Suppressor macrophage treated with lipopolysaccharide for 1 hour (primary cell): ENCODE measurements at regions not wholly inside any gene's neighbourhood (a gene's known extent, or its start where the extent isn't known, plus 50 kb on each side); places are given as distances from the start of the nearest gene placed in this dataset.

Experiments used
- DNase-seq, 3 donors: peaks; one replicate each; pipeline ENCODE4 v3.0.0-alpha.2; 2020 to 2022

- no peak for DNase-seq
Measured at GRCh38 chr11:19353287-19353850, 112.6 kb upstream of the E2F8 start.

GRCh38 chr11:19352771-19353160 is 112.0 kb upstream of the E2F8 start:
- DNase-seq, result no peak

- no peak for DNase-seq
Measured at GRCh38 chr11:19352072-19352770, 111.5 kb upstream of the E2F8 start.

- DNase-seq, result no peak
Measured at GRCh38 chr11:19351426-19351825, 110.7 kb upstream of the E2F8 start.

- no peak for DNase-seq
Measured at GRCh38 chr11:19350160-19350559, 109.4 kb upstream of the E2F8 start.

- DNase-seq, result no peak
Measured at GRCh38 chr11:19349340-19350025, 108.7 kb upstream of the E2F8 start.

- no peak for DNase-seq
Measured at GRCh38 chr11:19347911-19348310, 107.2 kb upstream of the E2F8 start.

- peak in 1 of 3 donors; percentile 2 for DNase-seq
Measured at GRCh38 chr11:19345848-19346681, 105.3 kb upstream of the E2F8 start.

GRCh38 chr11:19345519-19345847 is 104.7 kb upstream of the E2F8 start:
- DNase-seq, result no peak

- DNase-seq, result no peak
Measured at GRCh38 chr11:19344661-19345518, 104.1 kb upstream of the E2F8 start.

- DNase-seq, result no peak
Measured at GRCh38 chr11:19342036-19342435, 101.3 kb upstream of the E2F8 start.

GRCh38 chr11:19338375-19338774 is 97.6 kb upstream of the E2F8 start:
- DNase-seq, result peak in 2 of 3 donors; percentile 3

- no peak for DNase-seq
Measured at GRCh38 chr11:19337779-19338178, 97.0 kb upstream of the E2F8 start.

GRCh38 chr11:19336331-19336730 is 95.6 kb upstream of the E2F8 start:
- no peak for DNase-seq

- DNase-seq, result peak in 1 of 3 donors; percentile 10
Measured at GRCh38 chr11:19332476-19332875, 91.7 kb upstream of the E2F8 start.

- peak in 1 of 3 donors; percentile 8 for DNase-seq
Measured at GRCh38 chr11:19330416-19330815, 89.7 kb upstream of the E2F8 start.

GRCh38 chr11:19329970-19330369 is 89.2 kb upstream of the E2F8 start:
- DNase-seq, result no peak

GRCh38 chr11:19328586-19329311 is 88.0 kb upstream of the E2F8 start:
- peak in 1 of 3 donors; percentile 7 for DNase-seq

GRCh38 chr11:19327280-19327679 is 86.5 kb upstream of the E2F8 start:
- no peak for DNase-seq

GRCh38 chr11:19326499-19326898 is 85.8 kb upstream of the E2F8 start:
- DNase-seq, result peak in 1 of 3 donors; percentile 14

GRCh38 chr11:19323502-19323901 is 82.8 kb upstream of the E2F8 start:
- no peak for DNase-seq

- DNase-seq, result no peak
Measured at GRCh38 chr11:19321351-19321750, 80.6 kb upstream of the E2F8 start.
